Vagina (tissue), 2 donors: ENCODE measurements at regions not wholly inside any gene's neighbourhood (a gene's known extent, or its start where the extent isn't known, plus 50 kb on each side); places are given as distances from the start of the nearest gene placed in this dataset.
"Not testable (repeated sequence)": the region's sequence is repeated elsewhere in the genome, so short reads cannot be mapped to it uniquely, and the experiment has no call there.

Source experiments
- CTCF ChIP-seq, 3 experiments: fragments of 450-650 bp in 2 of 3; fragments of 200-600 bp in 1 of 3; sonication (generic) in 1 of 3; IDR thresholded peaks; one replicate each; pipeline ENCODE4 v1.5.1; 2017 to 2019; ENCODE audit warnings: antibody characterized with exemption in 3 of 3, mild to moderate bottlenecking in 2 of 3, moderate library complexity in 2 of 3
- POLR2AphosphoS5 ChIP-seq, 2 donors: sonication (generic); formaldehyde crosslinking; IDR thresholded peaks; one replicate each; pipeline ENCODE4 v1.9.0; 2017; ENCODE audit warnings: antibody characterized with exemption in 2 of 2, mild to moderate bottlenecking in 2 of 2, low read depth in 1 of 2; ENCODE audit not compliant: insufficient read depth in 1 of 2

- TF ChIP-seq POLR2AphosphoS5 (IDR thresholded peaks at IDR 0.05; ENCODE audit: insufficient read depth in 1 of 2, low read depth in 1 of 2); CTCF (IDR thresholded peaks at IDR 0.05): not testable (repeated sequence)
Observed at GRCh38 chr21:31814356-31814755, 58.5 kb upstream of the HUNK start.
